D341Med (cell line): ENCODE measurements at regions not wholly inside any gene's neighbourhood (a gene's known extent, or its start where the extent isn't known, plus 50 kb on each side); places are given as distances from the start of the nearest gene placed in this dataset.

ENCODE experiments used
- DNase-seq: peaks from one replicate; pipeline ENCODE4 v3.0.0; 2012; ENCODE audit warnings: low spot score

DNA sequence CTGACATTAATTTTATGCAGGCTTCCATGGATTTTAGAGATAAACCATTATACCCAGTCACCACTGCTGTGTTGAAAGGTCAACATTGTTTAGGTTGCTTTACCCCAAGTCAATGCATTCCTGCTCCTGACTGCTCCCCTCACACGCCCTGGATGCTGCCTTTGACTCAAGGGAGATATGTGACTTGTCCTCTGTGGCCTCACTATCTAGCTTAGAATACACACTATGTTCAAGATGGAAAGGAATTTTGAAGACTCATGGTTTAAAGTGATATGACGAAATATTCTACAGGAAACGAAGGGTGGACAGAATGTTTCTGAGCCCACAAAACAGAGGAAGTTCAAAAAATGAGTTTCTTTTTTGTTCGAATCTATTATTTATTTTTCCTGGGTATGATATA, 170.4 kb upstream of the NR5A2 start:
- DNase-seq: no peak

DNA sequence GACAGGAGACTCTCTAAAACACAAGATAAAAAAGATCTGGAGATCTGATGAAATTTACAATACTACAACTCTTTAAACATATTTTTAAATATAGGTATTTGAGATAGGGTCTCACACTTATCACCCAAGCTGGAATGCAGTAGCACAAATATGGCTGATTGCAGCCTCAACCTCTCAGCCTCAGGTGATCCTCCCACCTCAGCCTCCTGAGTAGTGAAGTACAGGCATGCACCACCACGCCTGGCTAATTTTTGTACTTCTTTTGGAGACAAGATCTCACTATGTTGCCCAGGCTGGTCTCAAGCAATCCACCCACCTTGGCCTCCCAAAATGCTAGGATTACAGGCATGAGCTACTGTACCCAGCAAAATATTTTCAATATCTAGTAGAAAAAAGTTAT, 170.0 kb upstream of the NR5A2 start:
- DNase-seq: no peak

DNA sequence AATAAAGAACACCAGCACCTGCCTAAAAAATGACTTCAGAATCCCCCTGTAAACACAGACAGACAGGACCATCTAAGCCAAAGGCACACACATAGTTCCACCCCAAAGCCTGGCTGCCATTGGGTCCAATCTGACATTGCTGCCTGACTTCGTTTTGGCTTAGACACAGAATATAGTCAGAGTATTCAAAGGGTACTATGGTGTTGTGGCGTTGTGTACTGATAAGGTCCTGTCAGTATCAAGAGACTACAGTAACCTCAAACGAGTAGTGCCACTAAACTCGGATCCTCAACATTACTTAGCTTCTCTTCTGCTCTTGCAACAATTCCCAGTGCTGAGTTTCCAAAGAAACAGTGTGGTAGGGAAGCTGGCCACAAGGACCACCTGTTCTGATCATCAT, 169.3 kb upstream of the NR5A2 start:
- no peak for DNase-seq

GRCh38 chr1:199858856-199859255, 168.7 kb upstream of the NR5A2 start:
- no peak for DNase-seq

DNA sequence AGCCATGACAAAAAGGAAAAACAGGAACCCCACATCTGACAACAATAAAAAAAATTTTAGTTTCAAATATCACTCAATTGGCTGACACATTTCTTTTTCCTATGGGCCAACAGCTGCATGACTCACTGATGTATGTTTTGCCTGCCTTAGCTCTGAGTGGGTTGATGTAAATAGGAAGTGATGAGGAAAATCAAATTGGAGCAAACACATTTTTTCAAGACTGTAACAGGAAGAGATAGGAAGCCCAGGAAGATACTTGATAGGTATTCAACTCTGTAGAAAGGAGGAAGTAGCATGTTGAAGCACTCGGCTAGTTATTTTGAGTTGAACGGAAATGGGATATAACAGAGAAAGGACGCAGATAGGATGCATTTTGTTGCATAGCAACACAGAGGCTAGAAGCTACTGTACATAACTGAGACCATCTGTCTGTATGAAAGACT, 168.0 kb upstream of the NR5A2 start:
- DNase-seq: no peak

DNA sequence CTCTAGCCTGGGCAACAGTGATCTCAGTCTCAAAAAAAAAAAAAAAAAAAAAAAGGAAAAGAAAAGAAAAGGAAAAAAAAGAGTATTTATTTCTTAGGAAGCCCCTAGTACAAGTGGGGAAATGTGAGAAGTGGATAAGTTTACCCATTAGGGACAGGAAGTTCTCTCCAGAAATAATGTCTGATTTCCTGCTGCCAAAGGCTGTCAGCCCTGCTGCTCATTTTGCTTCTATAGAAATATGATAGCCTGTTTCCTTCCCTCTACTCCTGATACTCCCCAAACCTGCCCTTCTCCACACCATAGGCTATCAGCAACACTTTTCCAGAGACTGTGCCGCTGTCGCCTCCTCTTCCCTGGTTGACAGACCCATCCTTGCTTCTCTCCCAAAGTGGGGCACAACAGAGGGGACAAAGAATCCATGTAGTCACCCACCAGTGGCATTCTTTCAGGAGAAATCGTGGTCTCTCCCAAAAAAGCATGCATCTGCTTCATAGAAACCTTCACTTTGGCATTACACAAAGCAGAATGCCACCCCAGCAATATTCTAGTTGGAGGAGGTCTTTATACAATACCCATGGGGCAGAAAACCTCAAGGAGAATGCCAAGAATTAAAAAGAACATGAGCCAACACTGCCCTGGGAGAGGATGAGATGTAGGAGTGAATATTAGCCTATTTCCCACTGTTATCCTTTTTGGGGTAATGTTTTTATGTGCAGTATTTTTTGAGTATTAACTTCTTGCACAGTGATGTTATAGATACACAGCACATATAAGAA, 166.3 kb upstream of the NR5A2 start:
- DNase-seq: no peak

- no peak for DNase-seq
Observed at GRCh38 chr1:199862047-199862446, 165.5 kb upstream of the NR5A2 start.

DNA sequence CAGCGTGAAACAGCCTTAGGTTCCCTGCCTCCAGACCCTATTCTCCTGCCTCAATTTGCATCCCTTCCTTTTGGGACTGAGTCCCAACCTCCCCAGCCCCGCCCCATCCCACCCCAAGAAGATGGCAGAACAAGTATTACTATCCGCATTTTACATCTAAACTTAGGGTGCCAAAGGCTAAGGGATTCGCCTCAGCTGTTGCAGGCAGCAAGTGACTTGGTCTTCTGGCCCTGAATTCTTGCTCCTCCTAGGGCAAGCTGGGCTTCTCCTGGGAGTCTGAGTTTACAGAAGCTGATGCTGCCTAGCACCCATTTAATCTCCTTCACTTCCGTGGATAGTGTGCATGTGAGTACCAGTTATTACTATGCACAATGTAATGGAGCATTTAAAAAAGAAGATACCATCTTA, 161.3 kb upstream of the NR5A2 start:
- no peak for DNase-seq

DNA sequence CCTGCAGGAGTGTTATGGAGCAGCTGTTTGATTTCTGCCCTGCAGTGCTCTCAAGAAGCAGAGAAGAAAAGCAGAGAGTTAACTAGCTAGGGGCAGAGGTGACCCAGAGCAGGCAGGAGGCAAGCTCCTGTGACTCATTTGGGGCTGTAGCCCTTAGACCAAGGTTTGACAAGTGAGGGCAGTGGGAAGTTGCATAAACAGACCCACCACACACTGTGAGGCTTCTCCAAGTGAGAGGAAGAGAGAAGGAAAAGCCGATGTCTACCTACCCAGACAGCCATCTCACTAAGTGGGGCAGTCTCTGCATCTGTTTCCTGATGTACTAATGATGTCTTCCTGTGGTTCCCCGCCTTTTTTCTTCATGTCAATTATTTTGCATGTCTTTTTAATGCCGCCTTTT, 159.9 kb upstream of the NR5A2 start:
- no peak for DNase-seq

DNA sequence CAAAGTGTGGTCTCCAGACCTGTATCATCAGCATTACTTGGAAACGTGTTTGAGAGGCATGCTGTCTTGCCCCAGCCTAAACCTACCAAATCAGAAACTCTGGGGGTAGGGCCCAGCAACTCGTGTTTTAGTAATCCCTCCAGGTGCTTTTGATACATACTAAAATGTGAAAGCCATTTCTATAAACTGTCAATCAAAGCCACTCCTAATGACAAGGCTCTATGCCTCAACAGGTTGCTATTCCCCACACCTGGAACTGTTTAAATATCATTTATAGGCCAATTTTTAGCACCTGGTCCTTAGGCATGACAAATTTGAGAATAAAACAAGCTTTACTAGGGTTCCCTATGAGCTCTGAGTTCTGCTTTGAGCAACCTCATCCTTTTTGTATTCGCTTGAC, 158.7 kb upstream of the NR5A2 start:
- no peak for DNase-seq

- DNase-seq: no peak
Observed at GRCh38 chr1:199875337-199875736, 152.2 kb upstream of the NR5A2 start.

- DNase-seq: no peak
Observed at GRCh38 chr1:199875856-199876255, 151.7 kb upstream of the NR5A2 start.

- no peak for DNase-seq
Observed at GRCh38 chr1:199877526-199878384, 149.8 kb upstream of the NR5A2 start.

GRCh38 chr1:199878823-199879222, 148.7 kb upstream of the NR5A2 start:
- DNase-seq: no peak

DNA sequence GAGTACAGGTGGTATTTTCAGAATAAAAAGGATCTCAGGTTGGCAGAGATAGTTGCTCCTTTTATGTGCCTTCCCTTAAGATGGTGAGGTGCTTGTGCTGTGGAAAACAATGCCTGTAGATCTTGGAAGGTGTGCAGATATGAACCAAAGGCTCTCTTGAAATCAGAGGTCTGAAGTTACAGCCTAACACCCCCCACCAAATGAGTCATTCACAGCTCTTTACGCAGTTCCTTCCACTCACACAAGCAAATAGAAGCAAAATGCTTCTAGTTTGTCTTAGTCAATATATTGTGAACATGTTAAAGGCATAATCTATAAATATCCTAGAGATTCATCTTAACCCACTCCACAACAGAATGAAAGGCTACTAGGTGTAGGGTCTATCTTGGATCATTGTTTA, 128.9 kb upstream of the NR5A2 start:
- DNase-seq: no peak

GRCh38 chr1:199901341-199901740, 126.2 kb upstream of the NR5A2 start:
- no peak for DNase-seq

GRCh38 chr1:199907361-199907760, 120.1 kb upstream of the NR5A2 start:
- no peak for DNase-seq

DNA sequence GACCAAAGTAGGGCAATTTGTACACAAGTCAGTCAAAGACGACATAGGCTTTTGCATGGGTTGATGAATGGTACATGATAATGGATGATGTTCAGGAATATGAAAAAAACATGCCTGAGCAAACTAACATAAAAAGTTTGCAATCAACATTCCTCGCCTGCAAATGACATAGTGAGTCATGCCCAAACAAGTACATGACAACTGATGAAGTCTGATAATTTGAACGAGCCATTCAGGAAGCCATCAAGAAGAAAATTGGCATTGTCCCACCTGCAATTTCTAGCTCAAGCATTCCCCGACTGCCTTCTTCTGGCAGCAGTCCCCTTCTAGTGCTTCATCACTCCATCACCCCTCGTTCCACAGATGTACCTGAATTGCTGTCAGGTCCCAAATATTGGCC, 118.4 kb upstream of the NR5A2 start:
- DNase-seq: no peak

DNA sequence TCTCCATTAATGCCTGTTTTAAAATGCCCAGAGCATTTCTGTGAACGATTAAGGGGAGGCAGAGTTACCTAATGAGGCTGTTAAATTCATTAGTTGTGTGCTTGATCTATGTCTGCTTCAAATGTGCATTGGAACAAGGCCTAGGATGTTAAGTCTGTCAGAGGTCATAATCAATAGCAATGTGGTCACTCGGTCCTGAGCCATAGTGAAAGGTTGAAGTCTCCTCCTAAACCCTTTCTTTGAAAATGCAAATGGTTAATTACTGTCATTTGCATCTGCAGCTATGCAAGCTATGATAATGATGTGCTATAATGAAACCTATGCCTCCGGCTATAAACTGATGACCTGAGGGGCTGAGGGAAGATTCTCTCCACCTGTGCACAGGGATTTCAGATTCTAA, 114.2 kb upstream of the NR5A2 start:
- no peak for DNase-seq

DNA sequence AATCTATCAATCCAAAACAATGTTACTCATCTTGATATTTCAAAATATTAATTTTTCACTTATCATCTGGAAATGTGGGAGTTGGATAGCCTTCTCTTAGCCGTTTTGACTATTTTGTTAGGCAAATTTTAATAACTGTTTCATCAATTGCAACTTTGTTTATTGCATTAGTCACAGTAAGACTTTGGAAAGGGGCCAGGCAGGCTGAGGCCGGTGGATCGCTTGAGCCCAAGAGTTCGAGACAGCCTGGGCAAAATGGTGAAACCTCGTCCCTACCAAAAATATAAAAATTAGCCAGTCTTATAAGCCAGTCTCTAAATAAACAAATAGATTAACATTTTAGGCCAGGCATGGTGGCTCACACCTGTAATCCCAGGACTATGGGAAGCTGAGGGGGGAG, 113.0 kb upstream of the NR5A2 start:
- no peak for DNase-seq

GRCh38 chr1:199918196-199918769, 109.2 kb upstream of the NR5A2 start:
- DNase-seq: no peak

GRCh38 chr1:199920635-199921034, 106.9 kb upstream of the NR5A2 start:
- no peak for DNase-seq

- DNase-seq: no peak
Observed at GRCh38 chr1:199929556-199929955, 98.0 kb upstream of the NR5A2 start.
